ENCODE measurements at regions not wholly inside any gene's neighbourhood (a gene's known extent, or its start where the extent isn't known, plus 50 kb on each side); places are given as distances from the start of the nearest gene placed in this dataset.

GRCh38 chr6:134846031-134846430 lies 103.9 kb downstream of the ALDH8A1 start:
- Histone ChIP-seq H2AFZ (ENCODE audit: low read length) (no peak overlapping the region), H4K20me1 (ENCODE audit: insufficient read depth, low read length, poor library complexity, severe bottlenecking) (no peaks in the 10 kb centered on the region), H3K36me3 (ENCODE audit: insufficient read depth, low read length) (no peaks in the 10 kb centered on the region), H3K79me2 (ENCODE audit: insufficient read depth, low read length) (no peaks in the 10 kb centered on the region), H3F3A (ENCODE audit: low read depth) (no peaks in the 10 kb centered on the region), H3K4me3 (ENCODE audit: low read length, poor library complexity, severe bottlenecking) (no peak overlapping the region), H3K9me2 (replicated peaks; ENCODE audit: low read depth, low read length) (no peaks in the 10 kb centered on the region), H3K9me3 (ENCODE audit: insufficient read depth, low read depth, low read length) (no peaks in the 10 kb centered on the region), H3K4me2 (ENCODE audit: low read depth, low read length, poor library complexity, severe bottlenecking) (no peak overlapping the region), H3K4me1 (ENCODE audit: insufficient read depth, low read length, poor library complexity, severe bottlenecking) (no peaks in the 10 kb centered on the region), H3K9ac (ENCODE audit: low read depth, low read length, poor library complexity, severe bottlenecking) (no peak overlapping the region), H3K27me3 (ENCODE audit: insufficient read depth, low read length, poor library complexity, severe bottlenecking) (no peaks in the 10 kb centered on the region)
- TF ChIP-seq, protein P1, sequence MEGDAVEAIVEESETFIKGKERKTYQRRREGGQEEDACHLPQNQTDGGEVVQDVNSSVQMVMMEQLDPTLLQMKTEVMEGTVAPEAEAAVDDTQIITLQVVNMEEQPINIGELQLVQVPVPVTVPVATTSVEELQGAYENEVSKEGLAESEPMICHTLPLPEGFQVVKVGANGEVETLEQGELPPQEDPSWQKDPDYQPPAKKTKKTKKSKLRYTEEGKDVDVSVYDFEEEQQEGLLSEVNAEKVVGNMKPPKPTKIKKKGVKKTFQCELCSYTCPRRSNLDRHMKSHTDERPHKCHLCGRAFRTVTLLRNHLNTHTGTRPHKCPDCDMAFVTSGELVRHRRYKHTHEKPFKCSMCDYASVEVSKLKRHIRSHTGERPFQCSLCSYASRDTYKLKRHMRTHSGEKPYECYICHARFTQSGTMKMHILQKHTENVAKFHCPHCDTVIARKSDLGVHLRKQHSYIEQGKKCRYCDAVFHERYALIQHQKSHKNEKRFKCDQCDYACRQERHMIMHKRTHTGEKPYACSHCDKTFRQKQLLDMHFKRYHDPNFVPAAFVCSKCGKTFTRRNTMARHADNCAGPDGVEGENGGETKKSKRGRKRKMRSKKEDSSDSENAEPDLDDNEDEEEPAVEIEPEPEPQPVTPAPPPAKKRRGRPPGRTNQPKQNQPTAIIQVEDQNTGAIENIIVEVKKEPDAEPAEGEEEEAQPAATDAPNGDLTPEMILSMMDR (conservative IDR thresholded peaks at IDR 0.05; ENCODE audit: low read length) = no peak
- no peak for TF ChIP-seq EZH2phosphoT487 (IDR thresholded peaks at IDR 0.05; ENCODE audit: borderline replicate concordance)

DNA sequence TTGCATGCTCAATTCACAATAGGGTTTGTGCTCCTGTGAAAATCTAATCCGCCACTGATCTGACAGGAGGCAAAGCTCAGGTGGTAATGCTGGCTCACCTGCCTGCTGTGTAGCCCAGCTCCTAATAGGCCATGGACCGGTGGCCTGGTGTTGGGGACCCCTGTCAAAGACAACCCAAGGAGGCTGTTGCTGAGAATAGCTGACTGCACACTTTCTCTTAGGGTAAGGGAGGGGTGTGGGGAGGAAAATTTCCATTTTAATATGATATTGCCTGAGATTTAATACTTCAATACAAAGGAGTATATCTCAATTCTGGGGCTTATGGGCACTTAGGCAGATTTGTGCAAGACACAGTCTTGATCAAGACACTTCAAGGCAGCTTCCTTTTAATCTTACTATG lies 105.8 kb downstream of the ALDH8A1 start:
- no peaks in the 10 kb centered on the region for H4K20me1 ChIP-seq (ENCODE audit: insufficient read depth, low read length, poor library complexity, severe bottlenecking)
- no peak overlapping the region for H2AFZ ChIP-seq (ENCODE audit: low read length)
- no peak overlapping the region for H3K4me3 ChIP-seq (ENCODE audit: low read length, poor library complexity, severe bottlenecking)
- H3K79me2 ChIP-seq (ENCODE audit: insufficient read depth, low read length) = no peaks in the 10 kb centered on the region
- H3F3A ChIP-seq (ENCODE audit: low read depth) = no peaks in the 10 kb centered on the region
- no peaks in the 10 kb centered on the region for H3K4me1 ChIP-seq (ENCODE audit: insufficient read depth, low read length, poor library complexity, severe bottlenecking)
- H3K9me2 ChIP-seq (replicated peaks; ENCODE audit: low read depth, low read length) = no peaks in the 10 kb centered on the region
- no peak overlapping the region for H3K4me2 ChIP-seq (ENCODE audit: low read depth, low read length, poor library complexity, severe bottlenecking)
- no peaks in the 10 kb centered on the region for H3K27me3 ChIP-seq (ENCODE audit: insufficient read depth, low read length, poor library complexity, severe bottlenecking)
- TF ChIP-seq, protein P1 (conservative IDR thresholded peaks at IDR 0.05; ENCODE audit: low read length) = no peak
- no peak for TF ChIP-seq EZH2phosphoT487 (IDR thresholded peaks at IDR 0.05; ENCODE audit: borderline replicate concordance)
- no peaks in the 10 kb centered on the region for H3K9me3 ChIP-seq (ENCODE audit: insufficient read depth, low read depth, low read length)
- no peaks in the 10 kb centered on the region for H3K36me3 ChIP-seq (ENCODE audit: insufficient read depth, low read length)
- no peak overlapping the region for H3K9ac ChIP-seq (ENCODE audit: low read depth, low read length, poor library complexity, severe bottlenecking)

DNA sequence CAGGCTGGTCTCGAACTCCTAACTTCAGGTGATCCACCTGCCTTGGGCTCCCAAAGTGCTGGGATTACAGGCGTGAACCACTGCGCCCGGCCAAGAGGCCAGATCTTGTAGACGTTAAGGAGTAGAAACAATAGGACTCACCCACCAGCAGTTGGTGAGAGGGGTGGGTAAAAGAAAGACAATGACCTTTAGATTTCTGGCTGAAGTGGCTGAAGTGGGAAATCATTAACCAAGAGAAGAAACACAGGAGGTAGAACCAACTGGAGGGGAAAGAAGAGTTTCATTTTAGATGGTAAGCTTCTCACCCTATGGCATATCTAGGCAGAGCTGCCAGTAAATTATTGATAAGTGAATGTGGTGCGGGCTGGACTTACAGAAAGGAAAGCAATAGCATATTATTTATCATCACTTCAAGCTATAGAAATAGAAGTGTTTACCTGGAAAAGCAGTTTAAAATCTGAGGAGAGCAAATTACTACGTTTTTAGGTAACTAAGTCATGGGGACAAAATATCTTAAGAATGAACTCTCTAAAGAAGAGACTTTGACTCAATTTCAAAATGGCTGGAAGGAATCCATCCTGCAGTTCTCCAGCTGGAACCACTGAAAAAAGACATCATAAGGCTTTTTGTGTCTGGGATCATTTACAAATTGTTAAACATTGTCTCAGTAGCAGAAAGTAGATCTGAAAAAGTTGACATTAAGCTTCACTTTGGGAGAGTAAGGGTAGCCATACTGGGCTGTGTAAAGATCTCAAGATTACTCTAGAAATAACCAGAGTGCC lies 109.6 kb downstream of the ALDH8A1 start:
- H3K4me3 ChIP-seq (ENCODE audit: low read length, poor library complexity, severe bottlenecking) = no peak overlapping the region
- H2AFZ ChIP-seq (ENCODE audit: low read length) = no peak overlapping the region
- no peak overlapping the region for H3K4me2 ChIP-seq (ENCODE audit: low read depth, low read length, poor library complexity, severe bottlenecking)
- no peaks in the 10 kb centered on the region for H4K20me1 ChIP-seq (ENCODE audit: insufficient read depth, low read length, poor library complexity, severe bottlenecking)
- no peaks in the 10 kb centered on the region for H3K79me2 ChIP-seq (ENCODE audit: insufficient read depth, low read length)
- no peaks in the 10 kb centered on the region for H3K27me3 ChIP-seq (ENCODE audit: insufficient read depth, low read length, poor library complexity, severe bottlenecking)
- no peaks in the 10 kb centered on the region for H3K9me2 ChIP-seq (replicated peaks; ENCODE audit: low read depth, low read length)
- no peaks in the 10 kb centered on the region for H3F3A ChIP-seq (ENCODE audit: low read depth)
- H3K36me3 ChIP-seq (ENCODE audit: insufficient read depth, low read length) = no peaks in the 10 kb centered on the region
- TF ChIP-seq, protein P1 (conservative IDR thresholded peaks at IDR 0.05; ENCODE audit: low read length) = no peak
- no peak for TF ChIP-seq EZH2phosphoT487 (IDR thresholded peaks at IDR 0.05; ENCODE audit: borderline replicate concordance)
- no peaks in the 10 kb centered on the region for H3K9me3 ChIP-seq (ENCODE audit: insufficient read depth, low read depth, low read length)
- H3K4me1 ChIP-seq (ENCODE audit: insufficient read depth, low read length, poor library complexity, severe bottlenecking) = no peaks in the 10 kb centered on the region
- H3K9ac ChIP-seq (ENCODE audit: low read depth, low read length, poor library complexity, severe bottlenecking) = no peak overlapping the region

Data from Loucy (cell line).